ENCODE measurements at regions not wholly inside any gene's neighbourhood (a gene's known extent, or its start where the extent isn't known, plus 50 kb on each side); places are given as distances from the start of the nearest gene placed in this dataset.

DNA sequence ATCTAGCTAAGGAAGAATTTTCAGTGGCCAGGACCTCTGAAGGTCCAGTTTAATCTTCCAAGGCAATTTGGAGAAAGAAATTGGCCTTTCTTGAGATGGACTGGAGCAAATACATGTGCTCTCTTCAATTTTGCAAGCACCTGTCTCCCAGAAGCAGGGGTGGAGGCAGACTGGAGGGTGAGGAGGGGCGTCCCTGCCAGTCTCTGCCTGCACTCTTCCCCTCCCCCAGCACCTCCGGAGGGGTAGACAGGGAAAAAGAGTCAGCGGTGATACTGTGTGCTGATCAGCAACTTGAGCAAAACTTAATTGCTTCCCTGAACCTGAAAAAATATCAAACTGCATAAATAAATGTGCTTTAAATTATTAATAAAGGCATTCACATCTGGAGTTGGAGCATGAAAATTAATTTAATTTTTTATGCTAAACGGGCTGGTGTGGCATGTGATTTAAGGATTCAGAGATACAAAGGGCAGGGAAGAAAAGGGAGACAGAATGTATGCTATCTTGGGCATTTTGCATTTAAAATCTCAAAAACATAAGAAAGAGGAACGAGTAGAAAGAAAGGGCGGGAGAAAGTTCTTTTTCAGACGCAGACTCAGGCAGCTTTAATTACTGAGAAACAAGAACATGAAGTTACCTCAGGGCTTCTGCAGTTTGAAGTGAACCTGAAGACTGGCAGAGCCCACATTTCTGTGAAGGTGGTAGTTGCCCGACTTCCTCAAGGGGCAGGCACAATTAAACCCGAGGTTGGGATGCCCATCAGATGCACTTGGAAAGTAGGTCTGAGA, 319.7 kb downstream of the UACA start:
- DNase-seq = no peak

DNA sequence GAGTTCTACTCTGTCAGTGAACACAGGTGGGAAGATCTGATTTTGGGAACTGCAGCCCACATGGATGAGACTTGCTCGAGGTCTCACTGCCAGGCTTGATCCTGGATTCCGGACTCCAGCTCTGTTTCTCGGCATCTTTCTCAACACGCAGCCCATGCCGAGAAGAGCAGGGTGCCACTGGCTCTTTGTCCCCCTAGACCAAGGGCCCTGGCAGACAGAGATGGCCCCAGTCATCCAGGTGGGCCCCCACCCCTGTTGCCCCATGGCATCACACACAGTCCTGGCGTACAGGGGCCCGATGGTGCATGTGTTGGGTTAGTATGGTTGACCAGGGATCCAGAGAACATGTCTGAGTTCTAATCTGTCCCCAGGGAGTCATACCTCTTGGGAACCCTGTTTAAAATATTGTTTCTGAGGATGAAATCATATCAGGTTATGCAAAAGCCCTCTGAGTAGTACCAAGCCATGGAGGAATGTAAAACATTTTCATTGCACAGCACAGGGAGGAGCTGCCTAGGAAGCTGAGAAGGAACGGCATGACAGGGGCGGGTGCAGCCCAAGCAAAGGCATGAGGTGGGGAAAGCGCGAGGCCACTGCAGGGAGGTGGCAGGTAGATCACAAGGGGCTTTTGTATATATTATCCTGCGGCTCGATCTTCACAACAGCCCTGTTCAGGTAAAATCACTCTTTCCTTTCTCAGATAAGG, 320.6 kb downstream of the UACA start:
- DNase-seq = no peak

DNA sequence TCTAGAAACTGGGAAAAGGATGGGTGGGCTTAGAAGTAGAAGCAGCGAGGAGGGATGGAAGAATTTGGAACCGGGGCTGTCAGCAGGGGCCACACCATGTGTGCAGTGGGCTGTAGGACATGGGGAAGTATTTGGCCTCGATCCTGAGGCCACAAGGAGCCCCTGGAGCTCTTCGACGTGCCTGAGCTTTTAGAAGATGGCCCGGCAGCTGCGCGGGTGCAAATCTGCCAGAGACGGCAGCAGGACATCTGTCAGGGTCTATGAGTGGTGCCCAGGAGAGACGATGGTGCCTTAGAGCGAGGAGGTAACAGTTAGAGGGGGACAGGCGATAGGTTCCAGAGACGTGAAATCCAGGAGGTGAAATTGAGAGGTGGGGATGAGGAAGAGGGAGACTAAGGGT, 321.1 kb downstream of the UACA start:
- DNase-seq = no peak

DNA sequence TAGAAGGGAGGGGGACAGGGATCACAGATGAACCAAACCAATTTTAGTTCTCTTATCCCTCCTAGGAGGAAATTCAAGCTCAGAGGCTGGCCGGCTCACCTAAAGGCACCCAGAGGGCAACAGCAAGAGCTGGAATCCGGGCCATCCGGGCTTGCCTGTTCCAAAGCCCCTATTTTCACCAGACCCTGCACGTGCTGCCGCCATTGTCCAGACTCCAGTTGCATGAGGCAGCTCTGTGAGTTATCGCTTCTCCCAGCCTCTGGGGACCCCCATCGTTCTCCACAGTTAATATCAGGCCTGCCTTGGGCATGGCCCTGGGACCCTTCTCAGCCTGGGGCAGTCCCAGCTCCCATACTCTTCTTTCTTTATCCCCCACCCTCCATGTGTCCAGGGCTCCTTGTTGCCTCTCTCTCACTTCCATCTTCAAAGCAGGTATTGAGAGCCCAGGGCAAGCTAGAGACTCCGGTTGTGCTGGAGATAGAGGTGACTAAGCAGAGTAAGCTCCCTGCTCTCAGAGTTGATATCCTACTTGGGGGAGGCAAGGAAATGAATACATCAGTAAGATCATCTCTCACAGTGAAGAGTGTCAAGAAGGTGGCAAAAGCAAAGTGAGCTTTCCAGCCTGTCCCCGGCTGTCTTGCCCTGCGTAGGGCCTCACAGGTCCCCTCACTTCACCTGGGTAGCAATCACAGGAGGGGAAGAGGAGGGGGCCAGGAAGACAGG, 322.8 kb downstream of the UACA start:
- no peak for DNase-seq

DNA sequence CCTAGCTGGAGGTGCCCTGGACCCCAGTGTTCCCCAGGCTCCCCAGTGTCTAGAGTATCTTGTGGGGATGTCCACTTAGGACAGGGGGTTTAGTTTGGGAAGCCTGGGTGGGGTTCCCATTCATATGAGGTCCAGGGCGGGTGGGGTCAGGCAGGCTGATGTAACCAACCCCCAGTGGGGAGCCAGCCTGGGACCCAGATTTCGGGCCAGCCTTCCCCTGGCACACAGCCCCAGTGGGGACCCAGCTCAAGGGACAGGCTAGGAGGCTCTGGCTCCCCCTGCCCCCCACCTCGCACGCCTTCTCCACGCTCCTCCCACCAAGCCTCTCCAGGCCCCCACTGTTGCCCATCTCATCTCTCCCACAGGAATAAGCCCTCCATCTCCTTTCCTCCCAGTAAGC, 323.5 kb downstream of the UACA start:
- DNase-seq = no peak

DNA sequence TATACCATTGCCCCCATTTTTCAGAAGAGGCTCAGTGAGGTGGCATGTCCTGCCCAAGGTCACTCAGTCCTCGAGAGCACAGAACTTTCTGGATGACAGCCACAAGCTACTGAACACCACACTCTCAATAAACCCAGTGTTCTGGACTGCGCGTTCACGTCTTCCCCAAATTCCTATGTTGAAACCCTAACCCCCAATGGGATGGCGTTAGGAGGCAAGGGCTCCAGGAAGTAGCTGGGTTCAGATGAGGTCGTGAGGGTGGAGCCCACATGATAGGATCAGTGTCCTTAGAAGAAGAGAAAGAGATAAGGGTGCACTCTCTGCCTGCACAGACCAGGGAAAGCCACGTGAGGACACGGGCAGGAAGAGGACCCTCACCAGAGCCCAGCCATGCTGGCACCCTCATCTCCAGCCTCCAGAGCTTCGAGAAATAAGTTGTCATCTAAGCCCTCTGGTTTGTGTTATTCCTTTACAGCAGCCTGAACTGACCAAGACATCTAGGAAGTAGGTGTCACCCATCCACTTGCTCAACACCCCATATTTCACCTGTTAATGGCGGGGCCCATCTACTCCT, 324.0 kb downstream of the UACA start:
- DNase-seq = no peak

DNA sequence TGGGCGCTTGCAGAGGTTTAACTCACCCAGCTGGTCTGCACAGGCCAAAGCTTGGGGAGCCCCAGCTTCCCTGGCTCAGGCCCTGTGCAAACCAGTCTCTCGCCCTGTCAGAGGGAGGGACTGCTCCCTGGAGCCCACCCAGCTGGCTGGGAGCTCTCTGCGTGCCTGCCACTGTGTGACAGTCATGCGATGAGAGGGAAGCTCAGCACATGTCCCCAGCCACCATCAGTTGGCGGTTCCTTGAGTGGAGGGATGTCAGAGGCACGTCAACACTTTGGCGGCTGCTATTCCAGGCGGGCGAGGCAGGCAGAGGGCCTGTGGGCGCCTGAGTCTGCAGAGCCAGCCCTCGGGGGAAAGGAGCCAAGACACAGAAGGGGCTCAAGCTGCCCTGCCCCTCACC, 324.6 kb downstream of the UACA start:
- no peak for DNase-seq

DNA sequence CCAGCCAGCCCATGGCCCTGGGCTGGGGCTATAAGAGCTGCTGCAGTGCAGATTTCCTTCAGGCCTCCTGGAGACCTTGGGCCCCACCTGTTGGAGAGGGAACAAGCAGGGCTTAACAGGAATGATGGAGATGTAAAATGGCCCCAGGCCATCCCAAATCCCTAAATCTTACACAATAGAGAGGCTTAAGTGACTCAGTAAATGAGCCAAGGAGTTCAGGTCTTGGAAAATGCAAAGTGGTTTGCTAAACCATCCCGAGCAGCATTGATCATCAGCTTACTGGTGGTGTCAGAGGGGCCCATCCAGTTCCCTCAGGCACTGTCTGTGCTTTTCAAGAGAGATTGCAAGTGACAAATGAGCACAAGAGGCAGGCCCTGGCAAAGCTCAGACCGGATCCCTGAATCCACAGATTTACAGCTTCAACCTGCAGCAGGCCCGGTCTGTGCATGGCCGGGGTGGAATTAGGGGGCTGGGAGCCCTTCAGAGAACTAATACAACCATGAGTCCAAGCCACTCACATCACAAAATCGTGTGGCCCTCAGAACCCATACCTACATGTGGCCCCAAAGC, 325.4 kb downstream of the UACA start:
- no peak for DNase-seq

DNA sequence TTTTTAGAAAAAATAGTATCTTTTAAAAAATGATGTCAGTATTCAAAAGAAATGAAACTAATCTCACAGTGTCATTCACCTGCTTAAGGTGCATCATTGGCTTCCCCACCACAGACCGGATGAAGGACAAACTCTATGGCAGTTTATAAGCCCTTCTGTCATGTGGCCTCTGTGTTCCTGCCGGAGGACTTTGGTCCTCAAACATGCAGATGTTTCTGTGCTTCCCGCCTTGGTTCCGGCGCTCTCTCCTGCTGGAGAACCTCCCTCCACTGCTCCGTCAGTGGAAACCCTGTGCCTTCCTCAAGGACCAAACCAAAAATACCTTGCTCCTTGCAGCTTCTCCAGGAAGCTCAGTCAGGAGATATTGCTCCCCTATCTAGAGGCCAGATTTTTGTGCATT, 326.3 kb downstream of the UACA start:
- no peak for DNase-seq

DNA sequence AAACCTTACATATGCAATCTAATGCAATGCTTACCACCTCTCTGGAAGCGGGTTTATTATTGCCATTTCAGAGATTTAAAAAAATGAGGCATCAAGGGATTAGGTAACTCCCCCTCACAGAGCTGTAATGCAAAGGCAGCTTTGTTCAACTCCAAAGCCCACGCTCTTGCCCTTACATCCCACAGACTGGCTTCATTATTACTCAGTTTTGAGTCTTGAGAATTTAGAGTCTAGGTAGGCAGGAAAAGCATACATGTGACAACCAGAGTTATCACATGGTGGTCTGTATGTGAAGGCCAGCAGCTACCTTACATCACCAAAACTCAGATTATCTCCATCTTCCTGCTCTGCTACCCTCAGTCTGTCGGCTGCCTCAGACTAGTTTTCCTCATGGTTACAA, 326.9 kb downstream of the UACA start:
- no peak for DNase-seq

DNA sequence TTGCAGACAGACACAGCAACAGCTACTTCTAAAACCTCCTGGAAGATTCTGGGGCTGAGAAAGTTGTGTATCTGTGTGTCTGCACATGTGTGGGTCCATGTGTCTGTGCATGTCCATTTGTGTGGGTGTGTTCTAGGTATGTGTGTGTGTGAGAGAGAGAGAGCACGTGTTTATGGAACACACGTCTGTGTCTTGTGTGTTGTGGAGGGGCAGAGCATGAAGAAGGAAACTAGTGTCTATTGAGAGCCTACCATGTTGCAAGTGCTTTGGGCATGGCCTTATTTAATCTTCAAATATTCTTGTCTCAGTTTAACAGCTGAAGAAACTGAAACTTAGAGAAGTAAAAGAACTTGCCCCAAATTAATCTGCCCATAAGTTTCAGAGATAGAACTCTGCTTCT, 327.5 kb downstream of the UACA start:
- no peak for DNase-seq

DNA sequence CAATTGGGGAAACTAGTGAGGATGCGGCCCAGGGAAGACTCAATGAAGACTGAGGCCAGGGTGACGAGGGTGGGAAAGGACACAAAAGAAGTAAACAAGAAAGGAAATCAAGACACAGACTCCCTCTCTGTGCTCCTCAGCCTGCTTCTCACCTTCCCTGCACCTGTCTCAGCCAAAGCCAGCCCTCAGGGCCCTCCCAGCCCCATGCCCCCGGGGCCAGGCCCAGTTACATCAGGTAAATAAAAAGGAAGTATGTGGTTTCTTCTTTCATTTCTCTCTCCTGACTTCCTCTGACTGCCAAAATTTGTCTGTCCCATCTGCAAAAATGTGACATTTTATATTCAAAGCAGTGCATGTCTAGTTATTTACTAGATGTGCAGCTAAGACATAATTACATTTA, 328.0 kb downstream of the UACA start:
- no peak for DNase-seq

DNA sequence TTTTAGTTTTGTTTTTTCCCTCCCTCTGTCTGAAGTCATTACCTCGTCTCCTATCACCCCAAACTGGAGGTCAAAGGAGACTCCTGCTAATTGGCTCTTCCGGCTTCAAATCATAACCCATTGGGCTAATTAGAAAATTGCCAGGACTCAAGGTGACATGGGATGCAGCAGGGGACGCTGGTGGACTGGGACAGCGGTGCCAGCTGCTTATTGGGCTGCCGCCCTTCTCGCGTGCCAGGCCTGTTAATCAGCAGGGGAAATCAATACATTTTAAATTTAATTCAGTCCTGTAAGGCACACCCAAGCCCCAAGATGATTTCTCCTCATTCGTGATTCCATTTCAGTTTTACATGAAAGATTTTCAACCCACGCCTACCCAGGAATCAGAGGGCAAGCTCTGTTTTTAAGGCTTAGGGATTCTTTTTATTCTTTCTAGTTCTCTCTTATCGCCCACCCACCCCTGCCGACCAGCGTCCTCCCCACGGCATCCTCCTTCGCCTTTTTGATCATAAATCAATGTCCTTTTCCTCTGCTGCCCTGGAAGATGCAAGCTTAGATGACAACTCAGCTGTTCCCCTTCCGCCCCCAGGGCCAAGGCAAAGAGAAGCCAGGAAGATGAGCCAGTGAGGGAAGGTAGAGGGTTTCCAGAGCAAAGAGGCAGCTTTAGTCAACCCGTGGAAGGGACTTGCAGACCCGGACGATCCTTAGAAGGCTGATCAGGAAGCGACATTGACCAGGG, 329.6 kb downstream of the UACA start:
- no peak for DNase-seq

DNA sequence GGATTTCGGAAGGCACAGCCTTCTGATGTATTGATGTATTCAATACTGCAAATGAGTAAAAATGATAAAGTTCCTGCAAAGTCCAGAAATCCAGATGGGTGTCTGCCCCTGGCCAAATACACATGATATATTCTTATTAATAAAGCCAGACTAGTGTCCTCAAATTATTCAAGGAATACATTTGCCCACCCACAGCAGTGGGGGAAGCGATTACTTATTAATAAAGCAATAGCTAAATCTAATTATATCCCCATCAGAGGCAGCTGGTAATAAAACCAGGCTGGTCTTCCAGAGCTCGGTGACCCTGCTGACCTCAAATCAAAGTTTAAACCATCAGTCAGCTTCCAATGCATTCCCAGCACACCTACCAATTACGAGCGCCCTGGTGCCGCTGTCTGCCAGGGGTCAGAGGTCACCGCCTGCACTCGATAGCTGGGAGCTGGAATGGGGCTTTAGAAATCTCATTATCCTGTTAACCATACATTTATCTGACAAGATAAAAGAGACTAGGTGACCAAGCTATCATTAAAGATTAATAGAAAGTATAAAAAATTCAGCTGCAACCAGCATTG, 330.3 kb downstream of the UACA start:
- DNase-seq = no peak

DNA sequence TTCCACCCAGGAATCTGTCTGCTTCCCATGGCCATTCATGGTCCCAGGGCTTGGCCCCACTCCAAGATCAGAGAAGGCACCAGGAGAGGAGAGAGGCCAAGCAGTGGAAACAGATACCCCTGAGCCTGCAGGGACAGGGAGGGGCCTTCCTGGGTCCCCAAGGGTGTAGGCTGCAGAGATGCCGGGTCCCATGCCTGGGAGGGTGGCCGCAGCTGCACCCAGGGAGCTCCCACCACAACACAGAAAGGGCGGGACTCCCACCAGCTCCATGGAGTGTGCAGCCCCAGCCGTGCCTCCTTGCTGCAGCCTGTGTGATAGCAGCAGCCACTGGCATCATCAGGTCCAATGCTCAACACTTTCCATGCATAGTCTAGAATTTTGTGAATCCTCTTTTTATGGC, 331.5 kb downstream of the UACA start:
- no peak for DNase-seq

DNA sequence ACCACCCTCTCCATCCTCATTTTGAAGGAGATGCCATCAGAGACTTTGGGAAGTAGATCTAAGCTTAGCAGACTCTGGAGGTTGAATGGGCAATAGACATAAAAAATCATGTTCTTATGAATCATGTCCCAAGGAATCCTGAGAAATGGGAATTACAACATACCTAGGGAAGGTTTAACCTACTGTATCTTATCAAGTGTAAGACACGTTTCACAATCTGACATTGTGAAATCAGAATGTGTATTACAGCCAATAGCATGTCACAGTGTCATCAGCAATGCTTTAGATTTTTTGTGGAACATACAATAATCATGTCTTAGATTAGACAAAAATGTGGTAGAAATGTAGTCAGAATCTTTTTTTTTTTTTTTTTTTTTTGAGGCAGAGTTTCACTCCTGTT, 332.4 kb upstream of the TLE3 start:
- DNase-seq = no peak

DNA sequence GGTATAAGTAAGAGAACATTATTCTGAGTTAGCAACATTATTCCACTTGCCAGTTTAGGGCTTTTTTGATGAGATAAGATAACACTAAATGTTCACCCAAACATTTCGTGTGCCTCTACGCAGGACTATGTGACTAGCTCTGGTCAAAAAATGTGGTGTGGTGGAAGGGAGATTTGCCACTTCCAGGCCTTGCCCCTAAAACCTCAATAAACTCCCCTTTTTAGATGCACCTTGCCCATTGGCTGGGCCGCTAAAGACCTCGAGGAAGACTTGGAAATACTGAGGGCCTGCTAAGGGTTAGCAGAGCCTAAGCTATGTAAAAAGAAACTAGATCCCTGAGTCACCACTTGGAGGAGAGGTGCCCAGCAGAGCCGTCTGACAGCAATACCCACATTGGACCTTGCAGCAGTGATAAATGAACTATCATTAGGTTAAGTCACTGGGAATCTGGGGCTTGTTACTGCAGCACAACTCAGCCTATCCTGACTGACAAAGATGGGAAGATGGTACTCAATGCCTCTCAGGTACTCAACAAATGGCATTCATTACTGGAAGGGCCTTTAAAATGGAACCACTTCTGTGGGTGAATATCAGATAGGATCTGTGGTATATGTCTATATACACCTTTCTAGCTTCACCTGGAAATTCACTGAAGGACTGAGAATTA, 331.5 kb upstream of the TLE3 start:
- DNase-seq = no peak

DNA sequence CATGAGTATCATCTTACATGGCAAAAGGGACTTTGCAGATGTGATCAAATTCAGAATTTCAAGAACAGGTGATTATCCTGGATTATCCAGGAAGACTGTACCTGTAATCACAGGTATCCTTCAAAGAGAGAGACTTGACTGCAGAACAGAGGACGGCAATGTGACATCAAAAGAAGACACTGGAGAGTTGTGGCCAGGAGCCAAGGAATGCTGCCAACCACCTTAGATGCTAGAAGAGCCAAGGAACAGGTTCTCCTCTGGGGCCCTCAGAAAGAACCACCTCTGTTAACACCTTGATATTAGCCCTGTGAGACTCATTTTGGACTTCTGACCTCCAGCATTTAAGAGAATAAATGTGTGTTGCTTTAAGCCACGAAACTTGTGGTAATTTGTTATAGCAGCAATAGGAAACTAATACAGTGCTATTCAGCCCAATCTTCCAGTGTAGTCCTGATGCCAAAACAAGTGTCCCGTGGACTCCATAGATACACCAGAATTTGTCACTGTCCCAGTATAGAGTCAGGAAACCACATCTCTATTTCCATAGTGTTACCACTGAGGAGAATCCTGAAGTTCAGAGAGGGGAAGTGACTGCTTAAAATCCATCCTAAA, 330.6 kb upstream of the TLE3 start:
- no peak for DNase-seq

DNA sequence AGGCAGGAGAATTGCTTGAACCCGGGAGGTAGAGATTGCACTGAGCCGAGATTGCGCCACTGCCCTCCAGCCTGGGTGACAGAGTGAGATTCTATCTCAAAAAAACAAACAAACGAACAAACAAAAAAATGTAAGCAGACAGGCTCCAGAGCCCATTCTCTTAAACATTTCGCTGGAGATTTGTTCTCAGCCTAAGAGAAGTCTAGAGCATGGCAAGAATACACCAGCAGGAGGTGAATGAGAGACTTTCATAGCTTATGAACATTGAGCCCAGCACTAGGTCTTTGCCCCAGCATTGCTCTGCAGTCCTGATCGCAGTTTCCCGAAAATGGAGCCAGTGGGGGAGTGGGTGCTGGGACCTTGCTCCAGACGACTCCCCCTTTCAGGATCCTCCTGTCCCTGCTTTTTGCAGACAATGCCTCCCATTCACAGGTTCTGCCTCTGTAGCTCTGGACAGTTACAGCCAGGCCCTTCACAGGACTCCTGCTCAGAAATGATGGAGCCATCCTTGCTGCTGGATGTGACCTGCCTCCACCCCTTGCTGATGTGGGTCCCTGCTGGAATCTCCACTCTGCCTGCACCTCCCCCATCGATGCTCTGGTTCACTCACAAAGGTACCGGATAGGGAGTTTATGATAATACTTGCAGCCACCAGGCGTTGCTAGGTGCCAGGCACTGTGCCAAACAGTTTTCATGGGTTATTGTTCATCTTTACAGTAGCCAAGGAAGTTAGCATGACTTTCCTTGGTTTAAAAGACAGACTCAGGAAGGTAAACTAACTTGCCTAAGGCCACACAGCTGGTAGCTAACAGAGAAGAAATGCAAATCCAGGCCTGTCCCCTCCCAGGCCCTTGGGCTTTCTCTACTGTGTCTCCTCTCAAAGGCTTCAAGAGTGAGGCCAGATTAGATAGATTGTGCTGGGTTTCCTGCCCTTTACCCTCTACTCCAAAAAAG, 329.7 kb upstream of the TLE3 start:
- DNase-seq = no peak

All from right kidney (tissue), 1 donor.